ENCODE measurements at regions not wholly inside any gene's neighbourhood (a gene's known extent, or its start where the extent isn't known, plus 50 kb on each side); places are given as distances from the start of the nearest gene placed in this dataset.

GRCh38 chr2:157933160-157933920, 57.2 kb upstream of the ACVR1 start:
- no peak for DNase-seq (ENCODE audit: low read depth)

- no peak for DNase-seq (ENCODE audit: low read depth)
These were observed 56.5 kb upstream of the ACVR1 start for GRCh38 chr2:157932480-157933159.

GRCh38 chr2:157931542-157931941, 55.4 kb upstream of the ACVR1 start:
- DNase-seq (ENCODE audit: low read depth): no peak

DNA sequence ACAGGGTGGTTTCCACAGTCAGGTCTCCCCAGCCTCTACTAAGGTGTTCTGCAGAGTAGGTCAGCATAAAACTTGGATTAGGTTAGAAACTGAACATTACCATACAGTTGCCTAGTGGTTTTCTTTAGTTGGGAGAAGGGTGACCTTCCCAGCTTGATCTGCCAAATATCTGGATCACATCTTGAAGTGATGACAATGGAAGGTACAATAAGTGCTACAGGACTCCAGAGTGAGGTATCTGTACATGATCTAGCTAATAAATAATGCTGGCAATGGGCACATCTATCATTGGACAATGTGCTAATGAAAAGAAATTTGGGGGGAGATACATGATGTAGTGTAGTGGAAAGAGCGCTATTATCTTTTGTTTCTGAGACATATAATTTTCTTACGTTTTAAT, 54.6 kb upstream of the ACVR1 start:
- no peak for DNase-seq (ENCODE audit: low read depth)

- no peak for DNase-seq (ENCODE audit: low read depth)
These were observed 53.9 kb upstream of the ACVR1 start for GRCh38 chr2:157929871-157930667.

DNA sequence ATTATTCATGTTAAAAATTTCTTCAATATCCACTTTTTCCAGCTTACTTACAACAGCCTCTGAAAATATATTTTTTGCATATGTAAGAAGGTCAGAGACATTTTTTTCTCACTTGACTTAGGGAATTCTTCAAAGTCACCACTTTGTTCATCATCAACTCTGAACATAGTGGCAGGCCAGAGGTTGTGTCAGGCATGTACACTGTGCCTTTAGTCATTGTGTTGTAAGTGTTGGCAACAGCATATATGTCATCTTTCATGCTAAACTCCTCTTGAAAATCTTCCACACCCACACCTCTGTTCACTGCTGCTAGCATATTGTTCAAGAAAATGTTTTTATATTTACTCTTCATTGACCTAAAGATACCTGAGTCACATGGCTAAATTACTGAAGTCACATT, 52.2 kb upstream of the ACVR1 start:
- no peak for DNase-seq (ENCODE audit: low read depth)

DNA sequence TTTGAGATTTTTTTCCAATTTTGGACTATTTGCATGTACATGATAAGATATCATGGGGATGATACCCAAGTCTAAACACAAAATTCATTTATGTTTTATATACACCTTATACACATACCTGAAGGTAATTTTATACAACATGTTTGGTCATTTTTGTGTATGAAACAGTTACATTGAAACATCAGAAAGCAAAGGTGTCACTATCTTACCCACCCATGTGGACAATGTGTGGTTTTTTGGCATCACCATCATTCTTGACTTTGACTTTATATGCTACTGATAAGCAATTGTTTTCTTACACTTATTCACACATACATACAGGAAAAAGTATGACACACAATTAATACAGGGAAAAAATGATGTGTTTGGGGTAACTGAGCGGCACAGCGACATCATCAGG, 51.0 kb upstream of the ACVR1 start:
- DNase-seq (ENCODE audit: low read depth): no peak
